Activated B cell treated with CpG ODN at 0.5 μM for 24 hours (primary cell): ENCODE measurements at regions not wholly inside any gene's neighbourhood (a gene's known extent, or its start where the extent isn't known, plus 50 kb on each side); places are given as distances from the start of the nearest gene placed in this dataset.

Source experiments
- ATAC-seq: fragments of 200-7000 bp; cut with Tn5 transposase; one replicate; pipeline ENCODE4 v1.10.0; 2021; ENCODE audit warnings: low read depth, mild to moderate bottlenecking, moderate library complexity
- CTCF ChIA-PET: fragments of 350-600 bp; sonication (Branson Sonifier 250); formaldehyde crosslinking; loops from one replicate; lab custom pipeline; 2021; ENCODE audit warnings: antibody characterized with exemption; lab: Charles Lee
- POLR2A ChIA-PET: fragments of 350-600 bp; sonication (Branson Sonifier 250); formaldehyde crosslinking; loops from one replicate; lab custom pipeline; 2021; ENCODE audit warnings: antibody characterized with exemption; lab: Charles Lee
- DNase-seq: peaks from one replicate; pipeline ENCODE4 v3.0.0; 2022
- H3K27ac Mint-ChIP-seq: one replicate; pipeline ENCODE4 v1.8.0; 2020; ENCODE audit warnings: mixed read lengths
- H3K27me3 Mint-ChIP-seq: one replicate; pipeline ENCODE4 v1.8.0; 2021; ENCODE audit warnings: mixed read lengths
- H3K36me3 Mint-ChIP-seq: one replicate; pipeline ENCODE4 v1.8.0; 2021; ENCODE audit warnings: low read depth, mixed read lengths
- H3K4me1 Mint-ChIP-seq: one replicate; pipeline ENCODE4 v1.8.0; 2021; ENCODE audit warnings: mixed read lengths
- H3K4me3 Mint-ChIP-seq: one replicate; pipeline ENCODE4 v1.8.0; 2020; ENCODE audit warnings: mild to moderate bottlenecking, mixed read lengths
- H3K9me3 Mint-ChIP-seq: one replicate; pipeline ENCODE4 v1.8.0; 2020; ENCODE audit warnings: mixed read lengths
- intact Hi-C: fragments of 100-400 bp; cut with micrococcal nuclease; formaldehyde crosslinking; loops from one replicate; pipeline ENCODE4 v1.15.1; 2024
- TF ChIP-seq, protein P1 (sequence below): fragments of 200-600 bp; IDR thresholded peaks from one replicate; pipeline ENCODE4 v1.8.0; 2022; ENCODE audit warnings: antibody characterized with exemption, mild to moderate bottlenecking

DNA sequence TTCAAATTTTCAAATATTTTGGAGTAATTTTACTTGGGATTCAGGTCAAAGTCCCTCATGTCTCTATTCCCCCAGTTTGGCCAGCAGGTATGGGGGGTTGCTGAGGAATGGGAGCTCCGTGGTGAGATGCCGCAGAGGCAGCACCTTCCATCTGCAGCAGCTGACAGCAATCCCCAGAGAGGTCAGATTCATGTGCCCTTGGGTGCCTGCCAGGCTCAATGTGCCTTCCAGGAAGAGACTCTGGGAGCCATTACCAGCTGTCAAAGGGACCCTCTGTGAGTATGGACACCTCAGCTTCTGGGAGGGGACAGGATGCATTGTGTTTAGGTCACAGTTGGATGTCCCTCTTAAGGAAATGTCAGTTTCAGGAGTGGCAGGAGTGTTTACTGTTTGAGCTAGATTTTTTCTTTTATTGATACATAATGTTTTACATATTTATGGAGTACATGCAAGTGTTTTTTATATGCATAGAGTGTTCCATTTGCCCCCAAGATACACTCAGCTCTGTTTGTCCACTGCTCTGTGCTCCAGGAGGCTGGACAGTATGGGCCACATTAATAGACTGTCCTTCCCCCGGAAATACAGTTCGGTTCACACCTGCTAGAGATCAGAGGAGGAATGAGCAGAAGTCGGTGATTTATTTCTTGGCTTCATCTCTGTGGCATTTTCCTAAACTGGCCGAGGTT lies 75.3 kb upstream of the GRB10 start:
- Mint-ChIP-seq H3K36me3 (no peaks in the 10 kb centered on the region), H3K4me1 (no peaks in the 10 kb centered on the region), H3K9me3 (no peaks in the 10 kb centered on the region), H3K27me3 (peaks cover 2% of the 10 kb centered on the region), H3K27ac (no peak overlapping the region), H3K4me3 (no peak overlapping the region)
- ChIA-PET CTCF (no interaction called here), POLR2A (no interaction called here)
- ATAC-seq (no peak), DNase-seq (no peak)
- TF ChIP-seq, protein P1, sequence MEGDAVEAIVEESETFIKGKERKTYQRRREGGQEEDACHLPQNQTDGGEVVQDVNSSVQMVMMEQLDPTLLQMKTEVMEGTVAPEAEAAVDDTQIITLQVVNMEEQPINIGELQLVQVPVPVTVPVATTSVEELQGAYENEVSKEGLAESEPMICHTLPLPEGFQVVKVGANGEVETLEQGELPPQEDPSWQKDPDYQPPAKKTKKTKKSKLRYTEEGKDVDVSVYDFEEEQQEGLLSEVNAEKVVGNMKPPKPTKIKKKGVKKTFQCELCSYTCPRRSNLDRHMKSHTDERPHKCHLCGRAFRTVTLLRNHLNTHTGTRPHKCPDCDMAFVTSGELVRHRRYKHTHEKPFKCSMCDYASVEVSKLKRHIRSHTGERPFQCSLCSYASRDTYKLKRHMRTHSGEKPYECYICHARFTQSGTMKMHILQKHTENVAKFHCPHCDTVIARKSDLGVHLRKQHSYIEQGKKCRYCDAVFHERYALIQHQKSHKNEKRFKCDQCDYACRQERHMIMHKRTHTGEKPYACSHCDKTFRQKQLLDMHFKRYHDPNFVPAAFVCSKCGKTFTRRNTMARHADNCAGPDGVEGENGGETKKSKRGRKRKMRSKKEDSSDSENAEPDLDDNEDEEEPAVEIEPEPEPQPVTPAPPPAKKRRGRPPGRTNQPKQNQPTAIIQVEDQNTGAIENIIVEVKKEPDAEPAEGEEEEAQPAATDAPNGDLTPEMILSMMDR, result no peak
- intact Hi-C loops, result no loop called here

DNA sequence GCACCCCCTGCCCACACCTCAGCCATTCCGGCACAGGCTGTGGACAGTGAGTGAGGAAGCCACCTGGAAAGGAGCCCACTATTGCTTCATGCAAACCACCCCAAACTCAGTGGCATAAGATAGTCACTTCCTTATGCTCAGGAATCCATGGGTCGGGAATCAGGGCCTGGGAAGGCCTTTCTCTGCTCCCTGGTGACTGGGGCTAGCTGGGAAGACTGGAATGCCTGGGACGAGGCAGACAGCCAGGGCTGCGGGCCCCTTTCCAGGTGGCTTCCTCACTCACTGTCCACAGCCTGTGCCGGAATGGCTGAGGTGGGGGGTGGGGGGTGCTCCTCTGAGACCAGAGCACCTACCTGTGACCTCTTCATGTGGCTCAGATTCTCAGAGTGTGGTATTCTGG lies 74.1 kb upstream of the GRB10 start:
- intact Hi-C loops, result no loop called here
- Mint-ChIP-seq H3K27ac (no peak overlapping the region), H3K9me3 (no peaks in the 10 kb centered on the region), H3K4me1 (no peaks in the 10 kb centered on the region), H3K36me3 (no peaks in the 10 kb centered on the region), H3K4me3 (no peak overlapping the region), H3K27me3 (peaks cover 2% of the 10 kb centered on the region)
- ChIA-PET POLR2A (no interaction called here), CTCF (no interaction called here)
- TF ChIP-seq, protein P1, result no peak
- ATAC-seq, result no peak
- DNase-seq, result no peak

GRCh38 chr7:50856231-50856630 lies 73.5 kb upstream of the GRB10 start:
- CTCF ChIA-PET, result no interaction called here

DNA sequence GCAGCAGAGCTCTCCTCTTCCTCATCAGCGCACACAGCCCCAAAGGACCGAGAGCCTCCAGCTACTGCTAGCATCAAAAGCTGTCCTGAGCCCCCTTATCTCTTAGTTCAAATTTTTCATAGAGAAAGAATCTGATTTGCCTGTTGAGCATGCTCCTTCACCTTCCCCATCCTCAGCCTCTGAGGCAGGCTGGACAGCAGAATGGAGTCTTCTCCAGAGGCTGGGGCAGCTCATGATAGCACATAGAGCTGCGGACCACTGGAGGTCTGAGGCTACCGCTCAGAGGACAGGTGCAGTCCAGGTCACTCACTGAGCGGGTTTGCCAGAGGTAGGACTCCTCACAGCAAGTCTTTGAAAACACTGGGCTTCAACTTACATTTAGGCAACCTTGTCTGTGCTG lies 72.8 kb upstream of the GRB10 start:
- H3K27me3 Mint-ChIP-seq, result peaks cover 2% of the 10 kb centered on the region
- H3K9me3 Mint-ChIP-seq, result no peaks in the 10 kb centered on the region
- H3K4me3 Mint-ChIP-seq, result no peak overlapping the region
- ATAC-seq (no peak), DNase-seq (no peak)
- H3K27ac Mint-ChIP-seq, result no peak overlapping the region
- H3K4me1 Mint-ChIP-seq, result no peaks in the 10 kb centered on the region
- ChIA-PET CTCF (no interaction called here), POLR2A (no interaction called here)
- no peaks in the 10 kb centered on the region for H3K36me3 Mint-ChIP-seq
- TF ChIP-seq, protein P1, result no peak
- intact Hi-C loops, result no loop called here

More at GRCh38 chr7:50856231-50856630, 73.5 kb upstream of the GRB10 start:
- POLR2A ChIA-PET, result no interaction called here
- Mint-ChIP-seq H3K27ac (no peak overlapping the region), H3K27me3 (peaks cover 2% of the 10 kb centered on the region), H3K4me3 (no peak overlapping the region), H3K36me3 (no peaks in the 10 kb centered on the region), H3K4me1 (no peaks in the 10 kb centered on the region), H3K9me3 (no peaks in the 10 kb centered on the region)
- intact Hi-C loops, result no loop called here
- TF ChIP-seq, protein P1, result no peak
- DNase-seq, result no peak
- no peak for ATAC-seq

- DNase-seq (no peak), ATAC-seq (no peak)
- Mint-ChIP-seq H3K27ac (no peak overlapping the region), H3K4me3 (no peak overlapping the region), H3K36me3 (no peaks in the 10 kb centered on the region), H3K9me3 (no peaks in the 10 kb centered on the region), H3K27me3 (peaks cover 2% of the 10 kb centered on the region), H3K4me1 (no peaks in the 10 kb centered on the region)
- ChIA-PET CTCF (no interaction called here), POLR2A (no interaction called here)
- intact Hi-C loops, result no loop called here
- TF ChIP-seq, protein P1, result no peak
These were observed 72.1 kb upstream of the GRB10 start for GRCh38 chr7:50854831-50855230.
